ENCODE measurements at regions not wholly inside any gene's neighbourhood (a gene's known extent, or its start where the extent isn't known, plus 50 kb on each side); places are given as distances from the start of the nearest gene placed in this dataset.

- DNase-seq: peak in 1 of 2 experiments; percentile 54
These were observed 91.8 kb upstream of the KLF7 start for GRCh38 chr2:207257251-207258250.

- DNase-seq: peak; percentile 59 to 78
These were observed 92.7 kb upstream of the KLF7 start for GRCh38 chr2:207258263-207258991.

- DNase-seq: no peak
These were observed 94.3 kb upstream of the KLF7 start for GRCh38 chr2:207260021-207260420.

- DNase-seq: no peak
These were observed 95.2 kb upstream of the KLF7 start for GRCh38 chr2:207260947-207261346.

- no peak for DNase-seq
These were observed 98.6 kb upstream of the KLF7 start for GRCh38 chr2:207264310-207264709.

- DNase-seq: no peak
These were observed 99.6 kb upstream of the KLF7 start for GRCh38 chr2:207265332-207265731.

- DNase-seq: no peak
These were observed 100.1 kb upstream of the KLF7 start for GRCh38 chr2:207265869-207266268.

GRCh38 chr2:207266648-207267047 is 100.9 kb upstream of the KLF7 start:
- DNase-seq: no peak

- no peak for DNase-seq
These were observed 103.3 kb upstream of the KLF7 start for GRCh38 chr2:207269038-207269437.

- no peak for DNase-seq
These were observed 108.9 kb upstream of the KLF7 start for GRCh38 chr2:207274530-207275189.

GRCh38 chr2:207275779-207276178 is 110.0 kb upstream of the KLF7 start:
- no peak for DNase-seq

GRCh38 chr2:207276248-207276647 is 110.5 kb upstream of the KLF7 start:
- no peak for DNase-seq

- no peak for DNase-seq
These were observed 111.1 kb upstream of the KLF7 start for GRCh38 chr2:207276858-207277257.

- no peak for DNase-seq
These were observed 113.8 kb upstream of the KLF7 start for GRCh38 chr2:207279520-207279919.

GRCh38 chr2:207281436-207281835 is 115.7 kb upstream of the KLF7 start:
- DNase-seq: no peak

GRCh38 chr2:207282916-207283315 is 117.2 kb upstream of the KLF7 start:
- DNase-seq: no peak

- DNase-seq: no peak
These were observed 117.6 kb upstream of the KLF7 start for GRCh38 chr2:207283356-207283755.

- no peak for DNase-seq
These were observed 119.1 kb upstream of the KLF7 start for GRCh38 chr2:207284556-207285472.

- DNase-seq: no peak
These were observed 119.7 kb upstream of the KLF7 start for GRCh38 chr2:207285473-207285815.

- no peak for DNase-seq
These were observed 120.4 kb upstream of the KLF7 start for GRCh38 chr2:207286106-207286505.

- DNase-seq: no peak
These were observed 122.9 kb upstream of the KLF7 start for GRCh38 chr2:207288628-207289027.

- DNase-seq: no peak
These were observed 123.7 kb upstream of the KLF7 start for GRCh38 chr2:207289295-207290018.

Data from NCI-H187 (cell line).